ENCODE measurements at regions not wholly inside any gene's neighbourhood (a gene's known extent, or its start where the extent isn't known, plus 50 kb on each side); places are given as distances from the start of the nearest gene placed in this dataset.
A peak's percentile ranks its signal among the peaks of the same experiment; 100 is the strongest.

- no peak for DNase-seq
Observed at GRCh38 chr20:11053310-11053709, 379.5 kb upstream of the JAG1 start.

- DNase-seq, result no peak
Observed at GRCh38 chr20:11054266-11054993, 380.6 kb upstream of the JAG1 start.

GRCh38 chr20:11056414-11056813, 382.6 kb upstream of the JAG1 start:
- no peak for DNase-seq

- no peak for DNase-seq
Observed at GRCh38 chr20:11057624-11058023, 383.8 kb upstream of the JAG1 start.

- DNase-seq, result no peak
Observed at GRCh38 chr20:11059659-11060058, 385.9 kb upstream of the JAG1 start.

- DNase-seq, result no peak
Observed at GRCh38 chr20:11060423-11061185, 386.8 kb upstream of the JAG1 start.

- no peak for DNase-seq
Observed at GRCh38 chr20:11063444-11063843, 389.6 kb upstream of the JAG1 start.

GRCh38 chr20:11064946-11065345, 391.1 kb upstream of the JAG1 start:
- DNase-seq, result no peak

- peak; percentile 81 for DNase-seq
Observed at GRCh38 chr20:11067359-11067758, 393.6 kb upstream of the JAG1 start.

- no peak for DNase-seq
Observed at GRCh38 chr20:11072982-11073381, 399.2 kb upstream of the JAG1 start.

GRCh38 chr20:11076434-11077105, 402.8 kb upstream of the JAG1 start:
- DNase-seq, result peak; percentile 97

- no peak for DNase-seq
Observed at GRCh38 chr20:11077226-11077625, 403.4 kb upstream of the JAG1 start.

- no peak for DNase-seq
Observed at GRCh38 chr20:11080010-11080409, 406.2 kb upstream of the JAG1 start.

- DNase-seq, result no peak
Observed at GRCh38 chr20:11080781-11081377, 407.1 kb upstream of the JAG1 start.

GRCh38 chr20:11083841-11084240, 410.0 kb upstream of the JAG1 start:
- no peak for DNase-seq

GRCh38 chr20:11084508-11084907, 410.7 kb upstream of the JAG1 start:
- DNase-seq, result no peak

GRCh38 chr20:11086970-11087369, 413.2 kb upstream of the JAG1 start:
- no peak for DNase-seq

- no peak for DNase-seq
Observed at GRCh38 chr20:11090751-11091150, 417.0 kb upstream of the JAG1 start.

- no peak for DNase-seq
Observed at GRCh38 chr20:11091511-11091910, 417.7 kb upstream of the JAG1 start.

- no peak for DNase-seq
Observed at GRCh38 chr20:11092151-11092550, 418.4 kb upstream of the JAG1 start.

GRCh38 chr20:11094196-11094595, 420.4 kb upstream of the JAG1 start:
- DNase-seq, result no peak

- DNase-seq, result no peak
Observed at GRCh38 chr20:11094711-11095110, 420.9 kb upstream of the JAG1 start.

GRCh38 chr20:11098888-11099287, 425.1 kb upstream of the JAG1 start:
- no peak for DNase-seq

- DNase-seq, result no peak
Observed at GRCh38 chr20:11101243-11101642, 427.4 kb upstream of the JAG1 start.
